ENCODE measurements at regions not wholly inside any gene's neighbourhood (a gene's known extent, or its start where the extent isn't known, plus 50 kb on each side); places are given as distances from the start of the nearest gene placed in this dataset.
"Not testable (repeated sequence)": the region's sequence is repeated elsewhere in the genome, so short reads cannot be mapped to it uniquely, and the experiment has no call there.

DNA sequence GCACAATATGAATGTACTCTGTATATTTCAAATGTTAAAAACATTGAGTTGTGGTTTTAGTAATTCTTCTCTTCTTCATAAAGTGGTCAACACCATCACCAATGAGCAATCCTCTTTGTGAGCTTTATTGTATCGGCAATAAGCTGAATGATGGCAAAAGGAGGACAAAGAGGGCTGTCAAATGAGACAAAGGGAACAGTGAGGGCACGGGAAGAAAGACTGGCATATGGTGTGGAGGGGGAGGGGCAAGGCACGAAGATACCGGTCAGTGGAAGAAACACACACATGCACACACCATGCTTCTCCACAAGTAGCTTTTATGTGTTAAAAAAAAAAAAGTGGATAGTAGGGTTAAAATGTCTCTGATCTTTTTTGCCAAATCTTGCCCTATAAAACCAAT lies 506.8 kb upstream of the CITED2 start:
- no peaks in the 10 kb centered on the region for H3K9me3 ChIP-seq
- no peak for TF ChIP-seq POLR2A (IDR thresholded peaks at IDR 0.05)
- TF ChIP-seq, protein P1, sequence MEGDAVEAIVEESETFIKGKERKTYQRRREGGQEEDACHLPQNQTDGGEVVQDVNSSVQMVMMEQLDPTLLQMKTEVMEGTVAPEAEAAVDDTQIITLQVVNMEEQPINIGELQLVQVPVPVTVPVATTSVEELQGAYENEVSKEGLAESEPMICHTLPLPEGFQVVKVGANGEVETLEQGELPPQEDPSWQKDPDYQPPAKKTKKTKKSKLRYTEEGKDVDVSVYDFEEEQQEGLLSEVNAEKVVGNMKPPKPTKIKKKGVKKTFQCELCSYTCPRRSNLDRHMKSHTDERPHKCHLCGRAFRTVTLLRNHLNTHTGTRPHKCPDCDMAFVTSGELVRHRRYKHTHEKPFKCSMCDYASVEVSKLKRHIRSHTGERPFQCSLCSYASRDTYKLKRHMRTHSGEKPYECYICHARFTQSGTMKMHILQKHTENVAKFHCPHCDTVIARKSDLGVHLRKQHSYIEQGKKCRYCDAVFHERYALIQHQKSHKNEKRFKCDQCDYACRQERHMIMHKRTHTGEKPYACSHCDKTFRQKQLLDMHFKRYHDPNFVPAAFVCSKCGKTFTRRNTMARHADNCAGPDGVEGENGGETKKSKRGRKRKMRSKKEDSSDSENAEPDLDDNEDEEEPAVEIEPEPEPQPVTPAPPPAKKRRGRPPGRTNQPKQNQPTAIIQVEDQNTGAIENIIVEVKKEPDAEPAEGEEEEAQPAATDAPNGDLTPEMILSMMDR (IDR thresholded peaks at IDR 0.05): no peak
- H3K4me3 ChIP-seq: no peak overlapping the region
- H3K36me3 ChIP-seq: no peaks in the 10 kb centered on the region
- no peak overlapping the region for H3K27ac ChIP-seq
- no peaks in the 10 kb centered on the region for H3K27me3 ChIP-seq
- no peak for DNase-seq
- H3K4me1 ChIP-seq: peaks cover 0 to 19% (median 6%) of the 10 kb centered on the region in 4 donors

GRCh38 chr6:139879823-139880356 lies 505.4 kb upstream of the CITED2 start:
- Histone ChIP-seq H3K36me3 (no peaks in the 10 kb centered on the region), H3K27me3 (no peaks in the 10 kb centered on the region), H3K4me3 (no peak overlapping the region), H3K27ac (no peak overlapping the region), H3K4me1 (peaks cover 0 to 16% (median 6%) of the 10 kb centered on the region in 4 donors), H3K9me3 (no peaks in the 10 kb centered on the region)
- no peak for DNase-seq
- no peak for TF ChIP-seq POLR2A (IDR thresholded peaks at IDR 0.05)
- TF ChIP-seq, protein P1 (IDR thresholded peaks at IDR 0.05): no peak

DNA sequence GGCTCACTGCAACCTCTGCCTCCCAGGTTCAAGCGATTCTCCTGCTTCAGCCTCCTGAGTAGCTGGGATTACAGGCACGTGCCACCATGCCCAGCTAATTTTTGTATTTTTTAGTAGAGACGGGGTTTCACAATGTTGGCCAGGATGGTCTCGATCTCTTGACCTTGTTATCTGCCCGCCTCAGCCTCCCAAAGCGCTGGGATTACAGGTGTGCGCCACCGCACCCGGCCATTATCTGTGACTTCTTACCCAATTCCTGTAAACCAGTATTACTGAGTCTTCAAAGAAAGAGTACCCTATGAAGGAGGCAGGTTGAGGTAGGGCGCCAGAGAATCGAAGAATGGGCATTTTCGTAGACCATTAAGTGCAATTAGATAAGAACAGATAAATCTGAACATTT lies 504.8 kb upstream of the CITED2 start:
- H3K27ac ChIP-seq: not testable (repeated sequence)

GRCh38 chr6:139877828-139878405 lies 503.5 kb upstream of the CITED2 start:
- no peak overlapping the region for H3K4me3 ChIP-seq
- H3K9me3 ChIP-seq: no peaks in the 10 kb centered on the region
- no peaks in the 10 kb centered on the region for H3K36me3 ChIP-seq
- H3K27ac ChIP-seq: no peak overlapping the region
- H3K4me1 ChIP-seq: peaks cover 0 to 8% (median 3%) of the 10 kb centered on the region in 4 donors
- no peak for TF ChIP-seq POLR2A (IDR thresholded peaks at IDR 0.05)
- TF ChIP-seq, protein P1 (IDR thresholded peaks at IDR 0.05): peak in 1 of 6 experiments; percentile 5
- DNase-seq: no peak
- no peaks in the 10 kb centered on the region for H3K27me3 ChIP-seq

More for the DNA sequence above, 504.8 kb upstream of the CITED2 start:
- not testable (repeated sequence) for DNase-seq, H3K36me3 ChIP-seq, H3K27me3 ChIP-seq, H3K4me3 ChIP-seq, H3K9me3 ChIP-seq
- H3K4me1 ChIP-seq: peaks cover 0 to 16% (median 6%) of the 10 kb centered on the region in 4 donors

GRCh38 chr6:139872665-139873064 lies 498.2 kb upstream of the CITED2 start:
- no peaks in the 10 kb centered on the region for H3K36me3 ChIP-seq
- H3K4me1 ChIP-seq: peaks cover 0 to 6% (median 0%) of the 10 kb centered on the region in 4 donors
- DNase-seq: peak in 2 of 3 donors; percentile 57 to 67
- H3K27ac ChIP-seq: peak overlapping the region in 2 of 4 donors; percentile 26 to 70
- H3K4me3 ChIP-seq: no peak overlapping the region
- TF ChIP-seq, protein P1 (IDR thresholded peaks at IDR 0.05): peak in 1 of 6 experiments; percentile 7
- no peak for TF ChIP-seq POLR2A (IDR thresholded peaks at IDR 0.05)
- no peaks in the 10 kb centered on the region for H3K9me3 ChIP-seq
- H3K27me3 ChIP-seq: no peaks in the 10 kb centered on the region

DNA sequence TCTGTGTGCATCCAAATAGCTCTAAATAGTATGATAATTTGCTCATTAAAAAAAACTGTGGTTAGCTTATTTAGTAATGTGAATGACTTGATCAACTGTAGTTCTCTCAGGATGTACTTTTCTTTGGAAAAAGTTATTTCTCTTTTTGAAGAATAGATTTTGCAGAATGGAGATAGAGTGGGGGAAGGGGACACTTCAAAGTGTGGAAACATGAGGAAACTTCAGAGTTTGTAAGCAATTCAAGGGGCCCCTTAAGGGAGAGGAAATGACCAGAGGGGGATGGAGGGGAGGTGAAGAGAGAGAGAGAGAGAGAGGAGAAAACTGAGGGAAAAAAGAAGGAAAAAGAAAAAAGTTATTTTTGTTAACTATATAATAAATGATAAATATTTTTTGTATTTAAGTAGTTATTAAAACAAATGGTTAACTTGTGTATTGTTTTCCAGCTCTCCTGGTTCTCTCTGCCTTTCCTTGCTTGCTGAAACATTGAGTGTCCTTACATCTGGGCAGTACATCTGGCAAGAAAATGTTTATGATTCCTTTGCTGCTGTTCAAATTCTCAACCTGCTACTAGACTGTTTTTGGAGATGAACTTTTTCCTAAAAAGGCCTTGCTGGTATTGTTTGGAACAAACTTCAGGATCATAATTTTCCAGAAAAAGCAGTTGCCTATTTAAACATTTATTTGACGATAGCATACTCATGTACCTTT lies 497.5 kb upstream of the CITED2 start:
- Histone ChIP-seq H3K27ac (peak overlapping the region in 2 of 4 donors; percentile 26 to 70), H3K4me1 (peaks cover 0 to 6% (median 0%) of the 10 kb centered on the region in 4 donors), H3K4me3 (no peak overlapping the region), H3K27me3 (no peaks in the 10 kb centered on the region), H3K9me3 (no peaks in the 10 kb centered on the region), H3K36me3 (no peaks in the 10 kb centered on the region)
- TF ChIP-seq POLR2A (IDR thresholded peaks at IDR 0.05): no peak
- TF ChIP-seq, protein P1 (IDR thresholded peaks at IDR 0.05): no peak
- DNase-seq: no peak

Data from Peyer's patch (tissue), 4 donors.